ENCODE measurements at regions not wholly inside any gene's neighbourhood (a gene's known extent, or its start where the extent isn't known, plus 50 kb on each side); places are given as distances from the start of the nearest gene placed in this dataset.

DNA sequence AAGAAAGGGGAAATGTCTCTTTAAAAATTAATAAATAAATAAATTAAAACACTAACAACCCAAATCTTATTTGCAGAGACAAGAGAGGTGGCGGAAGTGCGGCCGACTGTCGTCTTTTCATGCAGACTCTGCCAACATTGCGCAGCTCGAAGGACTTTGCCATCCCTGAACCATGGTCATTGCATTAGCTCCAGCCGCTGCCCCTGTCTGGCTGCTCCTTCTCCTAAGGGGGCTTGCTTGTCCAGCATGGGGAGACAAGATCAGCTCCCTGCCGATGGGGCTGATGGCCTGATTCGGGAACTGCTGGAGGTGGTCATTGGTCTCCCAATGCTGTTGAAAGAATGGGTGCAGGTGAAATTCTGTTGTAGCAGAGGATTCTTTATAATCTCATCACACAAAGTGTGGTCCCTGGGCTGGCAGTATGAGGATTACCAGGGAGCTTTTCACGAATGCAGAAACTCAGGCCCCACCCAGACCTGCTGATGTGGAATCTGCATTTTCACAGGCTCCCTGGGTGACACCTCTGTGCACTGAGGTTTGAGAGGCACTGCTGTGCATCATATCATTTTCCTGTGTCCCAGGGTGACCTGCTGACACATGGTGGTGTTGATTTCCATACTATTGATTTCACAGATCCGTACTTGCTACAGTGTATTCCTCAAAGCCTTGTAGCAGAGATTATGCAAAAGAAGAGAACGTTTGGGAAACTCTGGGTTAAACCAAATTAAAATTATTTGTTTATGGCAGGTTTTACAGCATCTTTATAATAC lies 172.4 kb upstream of the ZMIZ1 start:
- TF ChIP-seq, protein P1, sequence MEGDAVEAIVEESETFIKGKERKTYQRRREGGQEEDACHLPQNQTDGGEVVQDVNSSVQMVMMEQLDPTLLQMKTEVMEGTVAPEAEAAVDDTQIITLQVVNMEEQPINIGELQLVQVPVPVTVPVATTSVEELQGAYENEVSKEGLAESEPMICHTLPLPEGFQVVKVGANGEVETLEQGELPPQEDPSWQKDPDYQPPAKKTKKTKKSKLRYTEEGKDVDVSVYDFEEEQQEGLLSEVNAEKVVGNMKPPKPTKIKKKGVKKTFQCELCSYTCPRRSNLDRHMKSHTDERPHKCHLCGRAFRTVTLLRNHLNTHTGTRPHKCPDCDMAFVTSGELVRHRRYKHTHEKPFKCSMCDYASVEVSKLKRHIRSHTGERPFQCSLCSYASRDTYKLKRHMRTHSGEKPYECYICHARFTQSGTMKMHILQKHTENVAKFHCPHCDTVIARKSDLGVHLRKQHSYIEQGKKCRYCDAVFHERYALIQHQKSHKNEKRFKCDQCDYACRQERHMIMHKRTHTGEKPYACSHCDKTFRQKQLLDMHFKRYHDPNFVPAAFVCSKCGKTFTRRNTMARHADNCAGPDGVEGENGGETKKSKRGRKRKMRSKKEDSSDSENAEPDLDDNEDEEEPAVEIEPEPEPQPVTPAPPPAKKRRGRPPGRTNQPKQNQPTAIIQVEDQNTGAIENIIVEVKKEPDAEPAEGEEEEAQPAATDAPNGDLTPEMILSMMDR (IDR thresholded peaks at IDR 0.05 in 2 of 3, conservative IDR thresholded peaks at IDR 0.05 in 1 of 3; ENCODE audit: borderline replicate concordance in 1 of 3, insufficient read depth in 1 of 3, low read depth in 2 of 3, low read length in 2 of 3) = no peak
- TF ChIP-seq POLR2A (IDR thresholded peaks at IDR 0.05; ENCODE audit: borderline replicate concordance, extremely low read depth, insufficient read depth, insufficient read length) (no peak), ZNF274 (IDR thresholded peaks at IDR 0.05; ENCODE audit: low read depth, low read length) (no peak), RAD21 (IDR thresholded peaks at IDR 0.05; ENCODE audit: low read depth) (no peak), POLR2AphosphoS5 (IDR thresholded peaks at IDR 0.05; ENCODE audit: low read depth, low read length) (no peak), REST (IDR thresholded peaks at IDR 0.05; ENCODE audit: low read depth) (no peak), CEBPB (IDR thresholded peaks at IDR 0.05; ENCODE audit: low read depth) (no peak), ZFX (IDR thresholded peaks at IDR 0.05) (no peak), TCF7L2 (IDR thresholded peaks at IDR 0.05; ENCODE audit: borderline replicate concordance, extremely low read depth, insufficient read depth, insufficient read length) (no peak), CBX3 (IDR thresholded peaks at IDR 0.05; ENCODE audit: low read depth) (no peak), YY1 (IDR thresholded peaks at IDR 0.05; ENCODE audit: extremely low read depth, insufficient replicate concordance, low read depth, low read length) (no peak)

Data from HCT116 (cell line).